ENCODE measurements at regions not wholly inside any gene's neighbourhood (a gene's known extent, or its start where the extent isn't known, plus 50 kb on each side); places are given as distances from the start of the nearest gene placed in this dataset.

- Histone ChIP-seq H3K36me3 (ENCODE audit: control insufficient read depth in 2 of 2, extremely low read depth in 1 of 2, insufficient read depth in 2 of 2, low read length in 2 of 2) (no peaks in the 10 kb centered on the region), H3K79me2 (ENCODE audit: control insufficient read depth, insufficient read depth, low read length) (no peaks in the 10 kb centered on the region), H3K9ac (ENCODE audit: control insufficient read depth, extremely low read depth, insufficient read depth, low read length) (no peak overlapping the region), H3K9me3 (ENCODE audit: control insufficient read depth, low read depth, low read length) (no peaks in the 10 kb centered on the region), H3K4me2 (ENCODE audit: control insufficient read depth, extremely low read depth, insufficient read depth, low read depth, low read length) (no peak overlapping the region), H3K4me1 (ENCODE audit: control insufficient read depth, extremely low read depth, insufficient read depth, low read length) (no peaks in the 10 kb centered on the region), H2AFZ (ENCODE audit: control insufficient read depth, low read length) (no peak overlapping the region), H3K27ac (ENCODE audit: control insufficient read depth, insufficient read depth, low read length) (no peak overlapping the region), H3K27me3 (ENCODE audit: control insufficient read depth, extremely low read depth, insufficient read depth, low read length) (no peaks in the 10 kb centered on the region), H3K9me1 (ENCODE audit: control insufficient read depth, extremely low read depth, insufficient read depth, low read length) (no peaks in the 10 kb centered on the region), H3K4me3 (ENCODE audit: control insufficient read depth in 2 of 3, extremely low read depth in 1 of 3, insufficient read depth in 2 of 3, low read depth in 1 of 3, low read length in 3 of 3) (no peak overlapping the region), H4K20me1 (ENCODE audit: control insufficient read depth, extremely low read depth, insufficient read depth, low read length) (no peaks in the 10 kb centered on the region)
- dilution Hi-C loops (cut with MboI; ENCODE audit: extremely low pct_ligation_motif_present, low sequenced_read_pairs), result no loop called here
- FAIRE-seq (no peak), DNase-seq (ENCODE audit: low read depth, low spot score) (no peak)
- TF ChIP-seq, protein P1, sequence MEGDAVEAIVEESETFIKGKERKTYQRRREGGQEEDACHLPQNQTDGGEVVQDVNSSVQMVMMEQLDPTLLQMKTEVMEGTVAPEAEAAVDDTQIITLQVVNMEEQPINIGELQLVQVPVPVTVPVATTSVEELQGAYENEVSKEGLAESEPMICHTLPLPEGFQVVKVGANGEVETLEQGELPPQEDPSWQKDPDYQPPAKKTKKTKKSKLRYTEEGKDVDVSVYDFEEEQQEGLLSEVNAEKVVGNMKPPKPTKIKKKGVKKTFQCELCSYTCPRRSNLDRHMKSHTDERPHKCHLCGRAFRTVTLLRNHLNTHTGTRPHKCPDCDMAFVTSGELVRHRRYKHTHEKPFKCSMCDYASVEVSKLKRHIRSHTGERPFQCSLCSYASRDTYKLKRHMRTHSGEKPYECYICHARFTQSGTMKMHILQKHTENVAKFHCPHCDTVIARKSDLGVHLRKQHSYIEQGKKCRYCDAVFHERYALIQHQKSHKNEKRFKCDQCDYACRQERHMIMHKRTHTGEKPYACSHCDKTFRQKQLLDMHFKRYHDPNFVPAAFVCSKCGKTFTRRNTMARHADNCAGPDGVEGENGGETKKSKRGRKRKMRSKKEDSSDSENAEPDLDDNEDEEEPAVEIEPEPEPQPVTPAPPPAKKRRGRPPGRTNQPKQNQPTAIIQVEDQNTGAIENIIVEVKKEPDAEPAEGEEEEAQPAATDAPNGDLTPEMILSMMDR (optimal IDR thresholded peaks at IDR 0.05 in 1 of 3, IDR thresholded peaks at IDR 0.05 in 1 of 3, conservative IDR thresholded peaks at IDR 0.05 in 1 of 3; ENCODE audit: extremely low read depth in 1 of 3, insufficient read depth in 2 of 3, low read length in 3 of 3), result no peak
Measured at GRCh38 chr16:73717266-73717974, 579.2 kb upstream of the PSMD7 start.

GRCh38 chr16:73714976-73715375, 581.6 kb upstream of the PSMD7 start:
- no peak overlapping the region for H3K9ac ChIP-seq (ENCODE audit: control insufficient read depth, extremely low read depth, insufficient read depth, low read length)
- TF ChIP-seq, protein P1 (optimal IDR thresholded peaks at IDR 0.05 in 1 of 3, IDR thresholded peaks at IDR 0.05 in 1 of 3, conservative IDR thresholded peaks at IDR 0.05 in 1 of 3; ENCODE audit: extremely low read depth in 1 of 3, insufficient read depth in 2 of 3, low read length in 3 of 3), result no peak
- no peak for TF ChIP-seq EZH2 (IDR thresholded peaks at IDR 0.05; ENCODE audit: low read length)
- no peak overlapping the region for H2AFZ ChIP-seq (ENCODE audit: control insufficient read depth, low read length)
- no peak overlapping the region for H3K27ac ChIP-seq (ENCODE audit: control insufficient read depth, insufficient read depth, low read length)
- no peaks in the 10 kb centered on the region for H3K9me3 ChIP-seq (ENCODE audit: control insufficient read depth, low read depth, low read length)
- no peaks in the 10 kb centered on the region for H3K36me3 ChIP-seq (ENCODE audit: control insufficient read depth in 2 of 2, extremely low read depth in 1 of 2, insufficient read depth in 2 of 2, low read length in 2 of 2)
- no peaks in the 10 kb centered on the region for H3K9me1 ChIP-seq (ENCODE audit: control insufficient read depth, extremely low read depth, insufficient read depth, low read length)
- dilution Hi-C loops (cut with MboI; ENCODE audit: extremely low pct_ligation_motif_present, low sequenced_read_pairs), result no loop called here
- DNase-seq (ENCODE audit: low read depth, low spot score) (no peak), FAIRE-seq (no peak)
- no peaks in the 10 kb centered on the region for H3K79me2 ChIP-seq (ENCODE audit: control insufficient read depth, insufficient read depth, low read length)
- H3K4me3 ChIP-seq (ENCODE audit: control insufficient read depth in 2 of 3, extremely low read depth in 1 of 3, insufficient read depth in 2 of 3, low read depth in 1 of 3, low read length in 3 of 3), result no peak overlapping the region
- H3K27me3 ChIP-seq (ENCODE audit: control insufficient read depth, extremely low read depth, insufficient read depth, low read length), result no peaks in the 10 kb centered on the region
- no peaks in the 10 kb centered on the region for H4K20me1 ChIP-seq (ENCODE audit: control insufficient read depth, extremely low read depth, insufficient read depth, low read length)
- no peak overlapping the region for H3K4me2 ChIP-seq (ENCODE audit: control insufficient read depth, extremely low read depth, insufficient read depth, low read depth, low read length)
- no peaks in the 10 kb centered on the region for H3K4me1 ChIP-seq (ENCODE audit: control insufficient read depth, extremely low read depth, insufficient read depth, low read length)

All from keratinocyte (primary cell).